ENCODE measurements at regions not wholly inside any gene's neighbourhood (a gene's known extent, or its start where the extent isn't known, plus 50 kb on each side); places are given as distances from the start of the nearest gene placed in this dataset.

DNA sequence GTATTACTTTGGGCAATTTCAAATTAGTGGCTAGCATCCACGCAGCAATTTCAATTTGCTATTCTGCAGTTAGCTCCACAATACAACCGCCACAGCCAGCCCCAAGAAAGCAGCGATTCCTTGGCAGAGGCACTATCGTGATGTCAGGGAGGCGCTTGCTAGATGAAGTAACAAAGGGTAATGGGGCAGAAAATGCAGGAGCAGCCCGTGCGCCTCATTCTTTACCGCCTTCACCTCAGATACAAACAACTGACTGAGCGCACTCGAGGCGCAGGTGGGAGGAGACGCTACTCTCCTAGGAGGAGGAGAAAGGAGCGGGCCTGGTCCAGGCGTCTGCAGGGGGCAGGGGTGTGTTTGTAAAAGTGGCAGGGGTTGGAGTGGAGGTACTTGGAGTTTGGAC is 76.9 kb upstream of the ASB18 start:
- TF ChIP-seq, protein P1, sequence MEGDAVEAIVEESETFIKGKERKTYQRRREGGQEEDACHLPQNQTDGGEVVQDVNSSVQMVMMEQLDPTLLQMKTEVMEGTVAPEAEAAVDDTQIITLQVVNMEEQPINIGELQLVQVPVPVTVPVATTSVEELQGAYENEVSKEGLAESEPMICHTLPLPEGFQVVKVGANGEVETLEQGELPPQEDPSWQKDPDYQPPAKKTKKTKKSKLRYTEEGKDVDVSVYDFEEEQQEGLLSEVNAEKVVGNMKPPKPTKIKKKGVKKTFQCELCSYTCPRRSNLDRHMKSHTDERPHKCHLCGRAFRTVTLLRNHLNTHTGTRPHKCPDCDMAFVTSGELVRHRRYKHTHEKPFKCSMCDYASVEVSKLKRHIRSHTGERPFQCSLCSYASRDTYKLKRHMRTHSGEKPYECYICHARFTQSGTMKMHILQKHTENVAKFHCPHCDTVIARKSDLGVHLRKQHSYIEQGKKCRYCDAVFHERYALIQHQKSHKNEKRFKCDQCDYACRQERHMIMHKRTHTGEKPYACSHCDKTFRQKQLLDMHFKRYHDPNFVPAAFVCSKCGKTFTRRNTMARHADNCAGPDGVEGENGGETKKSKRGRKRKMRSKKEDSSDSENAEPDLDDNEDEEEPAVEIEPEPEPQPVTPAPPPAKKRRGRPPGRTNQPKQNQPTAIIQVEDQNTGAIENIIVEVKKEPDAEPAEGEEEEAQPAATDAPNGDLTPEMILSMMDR (conservative IDR thresholded peaks at IDR 0.05; ENCODE audit: low read length) = no peak
- no peak for TF ChIP-seq EZH2phosphoT487 (IDR thresholded peaks at IDR 0.05; ENCODE audit: borderline replicate concordance)
